ENCODE measurements at regions not wholly inside any gene's neighbourhood (a gene's known extent, or its start where the extent isn't known, plus 50 kb on each side); places are given as distances from the start of the nearest gene placed in this dataset.

DNA sequence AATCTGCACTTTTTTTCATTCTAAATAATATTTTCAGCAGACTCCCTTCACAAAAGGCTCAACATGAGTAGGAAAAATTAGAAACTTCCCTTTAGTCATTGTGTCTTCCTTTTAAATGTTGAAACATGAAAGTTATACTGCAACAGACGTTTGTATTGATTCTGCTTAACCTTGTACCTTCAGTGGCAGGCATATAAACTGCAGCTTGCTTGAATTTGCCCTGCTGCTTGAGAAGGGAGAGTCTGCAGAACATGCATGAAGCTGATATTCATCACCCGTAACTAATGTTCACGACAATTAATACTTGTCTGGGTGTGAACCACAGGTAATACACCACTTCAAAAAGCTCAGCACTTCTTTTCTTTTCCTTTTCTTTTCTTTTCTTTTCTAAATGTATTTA lies 294.7 kb upstream of the LRP1B start:
- Histone ChIP-seq H3K23me2 (ENCODE audit: low read depth, low read length) (no peaks in the 10 kb centered on the region), H3K4me2 (ENCODE audit: insufficient read depth in 1 of 2, low read depth in 2 of 2, low read length in 2 of 2) (no peak overlapping the region), H3K27ac (ENCODE audit: low read depth, low read length) (no peak overlapping the region), H3K27me3 (replicated peaks in 1 of 4; ENCODE audit: control insufficient read depth in 3 of 4, extremely low read depth in 1 of 4, insufficient read depth in 3 of 4, low read length in 3 of 4) (peaks cover 0 to 1% (median 0%) of the 10 kb centered on the region in 4 experiments; a peak in 1 of 7 replicates), H3K79me1 (ENCODE audit: low read depth, low read length) (no peaks in the 10 kb centered on the region), H4K91ac (replicated peaks; ENCODE audit: insufficient read length, low read length) (no peak overlapping the region), H2AK5ac (ENCODE audit: low read depth, low read length) (no peak overlapping the region), H3K9ac (replicated peaks in 1 of 4; ENCODE audit: extremely low read depth in 1 of 4, low read depth in 3 of 4, low read length in 3 of 4) (no peak overlapping the region), H3K4me1 (replicated peaks in 1 of 4; ENCODE audit: control insufficient read depth in 3 of 4, insufficient read depth in 4 of 4, low read length in 3 of 4) (no peaks in the 10 kb centered on the region), H3K4me3 (ENCODE audit: extremely low read depth in 1 of 4, insufficient read depth in 2 of 4, low read depth in 3 of 4, low read length in 4 of 4) (no peak overlapping the region), H3K14ac (ENCODE audit: insufficient read length) (no peak overlapping the region), H3K18ac (ENCODE audit: extremely low read depth, low read length) (no peak overlapping the region), H2BK5ac (ENCODE audit: low read depth, low read length) (no peak overlapping the region), H2BK20ac (ENCODE audit: low read length) (no peak overlapping the region), H2BK120ac (replicated peaks; ENCODE audit: low read depth, low read length) (no peak overlapping the region), H3K79me2 (ENCODE audit: control insufficient read depth in 1 of 2, insufficient read depth in 2 of 2, low read length in 2 of 2) (no peaks in the 10 kb centered on the region), H3K9me3 (ENCODE audit: insufficient read depth in 2 of 2, low read depth in 1 of 2, low read length in 1 of 2) (no peaks in the 10 kb centered on the region), H4K8ac (ENCODE audit: extremely low read depth, insufficient read depth, low read length) (no peak overlapping the region), H2AFZ (ENCODE audit: low read length) (no peak overlapping the region), H4K20me1 (replicated peaks in 1 of 2; ENCODE audit: control insufficient read depth in 1 of 2, insufficient read depth in 2 of 2, low read length in 2 of 2) (no peaks in the 10 kb centered on the region), H2BK12ac (ENCODE audit: low read depth, low read length) (no peak overlapping the region), H3K4ac (replicated peaks; ENCODE audit: insufficient read length, low read depth, low read length) (no peak overlapping the region), H3K23ac (ENCODE audit: insufficient read length) (no peak overlapping the region), H4K5ac (ENCODE audit: insufficient read length, low read depth, low read length) (no peak overlapping the region), H3K56ac (replicated peaks; ENCODE audit: insufficient read length, low read depth, low read length) (no peak overlapping the region), H3K36me3 (ENCODE audit: control insufficient read depth in 2 of 4, insufficient read depth in 4 of 4, low read length in 3 of 4) (no peaks in the 10 kb centered on the region), H2BK15ac (ENCODE audit: low read length) (no peak overlapping the region)
- FAIRE-seq (no peak), DNase-seq (ENCODE audit: low read depth in 1 of 2, low spot score in 2 of 2) (no peak)
- POLR2A ChIA-PET (ENCODE audit: partially characterized antibody), result no interaction called here
- CTCF ChIA-PET (ENCODE audit: partially characterized antibody), result no interaction called here
- 94% methylated on average over 3 of the region's 3 CpGs; no CpG with 5 or more reads in 1 of the 2 experiments for WGBS, 2 experiments (ENCODE audit: extremely low coverage in 1 of 2, insufficient coverage in 1 of 2, insufficient read length in 1 of 2, insufficient replicate concordance in 2 of 2, low coverage in 1 of 2, low lambda C conversion rate in 2 of 2, missing lambda C conversion rate in 1 of 2)
- TF ChIP-seq RBBP5 (IDR thresholded peaks at IDR 0.05; ENCODE audit: borderline replicate concordance, low read depth, low read length) (no peak), JUN (IDR thresholded peaks at IDR 0.05; ENCODE audit: low read depth, low read length) (no peak), SRF (IDR thresholded peaks at IDR 0.05; ENCODE audit: low read depth, low read length) (no peak), EGR1 (IDR thresholded peaks at IDR 0.05; ENCODE audit: borderline replicate concordance, low read depth, low read length) (no peak), POU5F1 (IDR thresholded peaks at IDR 0.05; ENCODE audit: low read depth, low read length) (no peak), CTBP2 (IDR thresholded peaks at IDR 0.05; ENCODE audit: borderline replicate concordance, insufficient read depth, insufficient read length, low read length) (no peak)

All from H1 (cell line).